ENCODE measurements at regions not wholly inside any gene's neighbourhood (a gene's known extent, or its start where the extent isn't known, plus 50 kb on each side); places are given as distances from the start of the nearest gene placed in this dataset.

- TF ChIP-seq USF2 (CRISPR knock-in tag; IDR thresholded peaks at IDR 0.05) (peak; percentile 52; the same call in 1 of the 2 replicates), DIDO1 (tag; IDR thresholded peaks at IDR 0.05; ENCODE audit: low read depth) (no peak), GTF2E2 (tag; IDR thresholded peaks at IDR 0.05) (no peak), EZH2 (IDR thresholded peaks at IDR 0.05; ENCODE audit: borderline replicate concordance, low read depth, low read length) (no peak), ZNF41 (CRISPR knock-in tag; conservative IDR thresholded peaks at IDR 0.05) (no peak), TEAD2 (tag; IDR thresholded peaks at IDR 0.05) (peak; percentile 65; the same call in 1 of the 2 replicates), JUND (IDR thresholded peaks at IDR 0.05; ENCODE audit: borderline replicate concordance, low read depth, low read length) (0 out of 2 replicates have a peak, but pooled peaks have one; percentile 7), JUND (tag; IDR thresholded peaks at IDR 0.05; ENCODE audit: borderline replicate concordance, low read depth, low read length) (no peak), FOXP4 (CRISPR knock-in tag; IDR thresholded peaks at IDR 0.05; ENCODE audit: borderline replicate concordance) (no peak), TBP (optimal IDR thresholded peaks at IDR 0.05; ENCODE audit: low read depth, low read length) (no peak), NFE2L1 (tag; IDR thresholded peaks at IDR 0.05; ENCODE audit: borderline replicate concordance, low read depth) (no peak), ZNF449 (CRISPR knock-in tag; IDR thresholded peaks at IDR 0.05) (no peak), HES1 (IDR thresholded peaks at IDR 0.05; ENCODE audit: low read depth) (no peak), ZNF121 (CRISPR knock-in tag; conservative IDR thresholded peaks at IDR 0.05) (no peak), ZNF717 (CRISPR knock-in tag; IDR thresholded peaks at IDR 0.05) (no peak), PREB (CRISPR knock-in tag; IDR thresholded peaks at IDR 0.05) (no peak), NFIC (IDR thresholded peaks at IDR 0.05) (no peak), ELK1 (CRISPR knock-in tag; IDR thresholded peaks at IDR 0.05) (no peak), CLOCK (CRISPR knock-in tag; IDR thresholded peaks at IDR 0.05; ENCODE audit: borderline replicate concordance) (no peak)
Measured at GRCh38 chr15:53197426-53197839, 407.3 kb upstream of the ONECUT1 start (continued).
